Panc1 (cell line): ENCODE measurements at regions not wholly inside any gene's neighbourhood (a gene's known extent, or its start where the extent isn't known, plus 50 kb on each side); places are given as distances from the start of the nearest gene placed in this dataset.

ENCODE experiments used
- ATAC-seq: fragments of 200-7000 bp; cut with Tn5 transposase; 2 replicates; pipeline ENCODE4 v1.9.1; 2020; ENCODE audit warnings: mild to moderate bottlenecking, moderate library complexity
- BruUV-seq: library from RNA; stranded (reverse); fragments of 400-500 nt; replicated peaks from 2 replicates; lab custom pipeline; 2021; lab: Mats Ljungman, UMichigan
- CTCF ChIA-PET: fragments of 300-600 bp; sonication (Branson Sonifier 250); formaldehyde crosslinking; loops from one replicate; lab custom pipeline; 2022; ENCODE audit warnings: antibody characterized with exemption; lab: Charles Lee
- POLR2A ChIA-PET: fragments of 300-600 bp; sonication (Branson Sonifier 250); formaldehyde crosslinking; loops from one replicate; lab custom pipeline; 2022; ENCODE audit warnings: antibody characterized with exemption; lab: Charles Lee
- DNase-seq: peaks from one replicate; pipeline ENCODE4 v3.0.0-alpha.2; 2010; ENCODE audit warnings: low read depth, low spot score
- H3K27ac ChIP-seq: 2 replicates; pipeline ENCODE4 v1.5.1; 2011; ENCODE audit warnings: mild to moderate bottlenecking, low read length, inconsistent platforms
- H3K27me3 ChIP-seq: fragments of 200-500 bp; sonication (Bioruptor generic); 2 replicates; pipeline ENCODE4 v1.6.0; 2014; ENCODE audit warnings: low read length, inconsistent platforms; ENCODE audit not compliant: control insufficient read depth, insufficient read depth
- H3K36me3 ChIP-seq: fragments of 200-500 bp; sonication (Bioruptor generic); 2 replicates; pipeline ENCODE4 v1.5.1; 2014; ENCODE audit warnings: inconsistent platforms, mild to moderate bottlenecking, low read length, moderate library complexity; ENCODE audit not compliant: control insufficient read depth, insufficient read depth
- H3K4me1 ChIP-seq: 2 replicates; pipeline ENCODE4 v1.5.1; 2011; ENCODE audit warnings: inconsistent platforms, mild to moderate bottlenecking, low read length, moderate library complexity; ENCODE audit not compliant: control insufficient read depth, insufficient read depth
- H3K4me3 ChIP-seq, 2 experiments: 2 replicates each; pipeline ENCODE4 v1.5.1; 2011 to 2012; ENCODE audit warnings: low read depth in 2 of 2, low read length in 2 of 2, mild to moderate bottlenecking in 2 of 2, inconsistent platforms in 1 of 2, moderate library complexity in 1 of 2
- H3K9me3 ChIP-seq: fragments of 200-500 bp; sonication (Bioruptor generic); 2 replicates; pipeline ENCODE4 v1.5.1; 2014; ENCODE audit warnings: low read depth, mild to moderate bottlenecking, inconsistent platforms, low read length, moderate library complexity; ENCODE audit not compliant: control insufficient read depth, insufficient read depth
- POLR2AphosphoS5 ChIP-seq: IDR thresholded peaks from 2 replicates; pipeline ENCODE4 v1.6.1; 2012; ENCODE audit warnings: mild to moderate bottlenecking, low read depth, low read length, moderate library complexity
- SIN3A ChIP-seq: IDR thresholded peaks from 2 replicates; pipeline ENCODE4 v1.6.1; 2012; ENCODE audit warnings: low read depth, mild to moderate bottlenecking, low read length, moderate library complexity, borderline replicate concordance; ENCODE audit not compliant: insufficient read depth
- TCF7L2 ChIP-seq: IDR thresholded peaks from 2 replicates; pipeline ENCODE4 v1.6.1; 2011; ENCODE audit warnings: mild to moderate bottlenecking, low read depth, low read length, inconsistent platforms
- in situ Hi-C: cut with HindIII; loops from 2 replicates; pipeline ENCODE4 v1.10.0; 2016; ENCODE audit warnings: low sequenced_read_pairs, low pct_unique_long_range_greater_than_20kb
- intact Hi-C: fragments of 100-400 bp; cut with micrococcal nuclease; formaldehyde crosslinking; loops from one replicate; pipeline ENCODE4 v1.10.0; 2022; ENCODE audit not compliant: unreplicated experiment
- TF ChIP-seq, protein P1 (sequence below): fragments of 450-650 bp; IDR thresholded peaks from 2 replicates; pipeline ENCODE4 v1.5.1; 2017; ENCODE audit warnings: mild to moderate bottlenecking
- TF ChIP-seq, protein P2 (sequence below), 2 experiments: IDR thresholded peaks; 2 replicates each; pipeline ENCODE4 v1.6.1; 2011 to 2012; ENCODE audit warnings: low read depth in 2 of 2, control low read depth in 1 of 2, low read length in 1 of 2, mild to moderate bottlenecking in 1 of 2, moderate library complexity in 1 of 2; ENCODE audit not compliant: insufficient read depth in 1 of 2

DNA sequence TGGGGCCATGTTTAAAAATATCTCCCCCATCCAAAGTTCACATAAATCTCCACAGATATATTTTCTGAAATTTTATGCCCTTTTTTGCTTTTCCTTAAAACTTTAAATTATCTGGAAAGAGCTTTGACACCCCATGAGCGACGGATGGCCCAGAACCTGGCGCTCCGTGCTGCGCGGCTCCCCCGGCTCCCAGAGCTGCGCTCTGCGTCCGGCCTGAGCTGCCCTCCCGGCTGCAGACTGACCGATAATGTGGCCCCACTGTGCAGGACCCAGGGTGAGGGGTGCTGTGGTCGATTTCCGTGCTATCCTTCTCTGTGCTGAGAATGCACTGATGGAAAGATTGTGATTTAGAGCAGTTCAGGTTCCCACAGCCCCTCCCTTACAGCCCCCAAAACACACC is 292.3 kb upstream of the IRX4 start:
- no peaks in the 10 kb centered on the region for H3K9me3 ChIP-seq
- no peak overlapping the region for H3K27ac ChIP-seq
- DNase-seq (no peak), ATAC-seq (no peak)
- intact Hi-C loops = no loop called here
- no peaks in the 10 kb centered on the region for H3K36me3 ChIP-seq
- no peak overlapping the region for H3K4me3 ChIP-seq
- CTCF ChIA-PET = no interaction called here
- BruUV-seq = no TSS peak
- TF ChIP-seq POLR2AphosphoS5 (no peak), TCF7L2 (no peak), SIN3A (no peak)
- TF ChIP-seq, protein P1, sequence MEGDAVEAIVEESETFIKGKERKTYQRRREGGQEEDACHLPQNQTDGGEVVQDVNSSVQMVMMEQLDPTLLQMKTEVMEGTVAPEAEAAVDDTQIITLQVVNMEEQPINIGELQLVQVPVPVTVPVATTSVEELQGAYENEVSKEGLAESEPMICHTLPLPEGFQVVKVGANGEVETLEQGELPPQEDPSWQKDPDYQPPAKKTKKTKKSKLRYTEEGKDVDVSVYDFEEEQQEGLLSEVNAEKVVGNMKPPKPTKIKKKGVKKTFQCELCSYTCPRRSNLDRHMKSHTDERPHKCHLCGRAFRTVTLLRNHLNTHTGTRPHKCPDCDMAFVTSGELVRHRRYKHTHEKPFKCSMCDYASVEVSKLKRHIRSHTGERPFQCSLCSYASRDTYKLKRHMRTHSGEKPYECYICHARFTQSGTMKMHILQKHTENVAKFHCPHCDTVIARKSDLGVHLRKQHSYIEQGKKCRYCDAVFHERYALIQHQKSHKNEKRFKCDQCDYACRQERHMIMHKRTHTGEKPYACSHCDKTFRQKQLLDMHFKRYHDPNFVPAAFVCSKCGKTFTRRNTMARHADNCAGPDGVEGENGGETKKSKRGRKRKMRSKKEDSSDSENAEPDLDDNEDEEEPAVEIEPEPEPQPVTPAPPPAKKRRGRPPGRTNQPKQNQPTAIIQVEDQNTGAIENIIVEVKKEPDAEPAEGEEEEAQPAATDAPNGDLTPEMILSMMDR = no peak
- TF ChIP-seq, protein P2, sequence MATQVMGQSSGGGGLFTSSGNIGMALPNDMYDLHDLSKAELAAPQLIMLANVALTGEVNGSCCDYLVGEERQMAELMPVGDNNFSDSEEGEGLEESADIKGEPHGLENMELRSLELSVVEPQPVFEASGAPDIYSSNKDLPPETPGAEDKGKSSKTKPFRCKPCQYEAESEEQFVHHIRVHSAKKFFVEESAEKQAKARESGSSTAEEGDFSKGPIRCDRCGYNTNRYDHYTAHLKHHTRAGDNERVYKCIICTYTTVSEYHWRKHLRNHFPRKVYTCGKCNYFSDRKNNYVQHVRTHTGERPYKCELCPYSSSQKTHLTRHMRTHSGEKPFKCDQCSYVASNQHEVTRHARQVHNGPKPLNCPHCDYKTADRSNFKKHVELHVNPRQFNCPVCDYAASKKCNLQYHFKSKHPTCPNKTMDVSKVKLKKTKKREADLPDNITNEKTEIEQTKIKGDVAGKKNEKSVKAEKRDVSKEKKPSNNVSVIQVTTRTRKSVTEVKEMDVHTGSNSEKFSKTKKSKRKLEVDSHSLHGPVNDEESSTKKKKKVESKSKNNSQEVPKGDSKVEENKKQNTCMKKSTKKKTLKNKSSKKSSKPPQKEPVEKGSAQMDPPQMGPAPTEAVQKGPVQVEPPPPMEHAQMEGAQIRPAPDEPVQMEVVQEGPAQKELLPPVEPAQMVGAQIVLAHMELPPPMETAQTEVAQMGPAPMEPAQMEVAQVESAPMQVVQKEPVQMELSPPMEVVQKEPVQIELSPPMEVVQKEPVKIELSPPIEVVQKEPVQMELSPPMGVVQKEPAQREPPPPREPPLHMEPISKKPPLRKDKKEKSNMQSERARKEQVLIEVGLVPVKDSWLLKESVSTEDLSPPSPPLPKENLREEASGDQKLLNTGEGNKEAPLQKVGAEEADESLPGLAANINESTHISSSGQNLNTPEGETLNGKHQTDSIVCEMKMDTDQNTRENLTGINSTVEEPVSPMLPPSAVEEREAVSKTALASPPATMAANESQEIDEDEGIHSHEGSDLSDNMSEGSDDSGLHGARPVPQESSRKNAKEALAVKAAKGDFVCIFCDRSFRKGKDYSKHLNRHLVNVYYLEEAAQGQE (IDR thresholded peaks at IDR 0.05; ENCODE audit: insufficient read depth in 1 of 2, low read depth in 2 of 2, low read length in 1 of 2) = no peak
- POLR2A ChIA-PET = no interaction called here
- in situ Hi-C loops = no loop called here
- no peaks in the 10 kb centered on the region for H3K4me1 ChIP-seq
- H3K27me3 ChIP-seq = peaks cover 4% of the 10 kb centered on the region; the same call in 1 of the 2 replicates

DNA sequence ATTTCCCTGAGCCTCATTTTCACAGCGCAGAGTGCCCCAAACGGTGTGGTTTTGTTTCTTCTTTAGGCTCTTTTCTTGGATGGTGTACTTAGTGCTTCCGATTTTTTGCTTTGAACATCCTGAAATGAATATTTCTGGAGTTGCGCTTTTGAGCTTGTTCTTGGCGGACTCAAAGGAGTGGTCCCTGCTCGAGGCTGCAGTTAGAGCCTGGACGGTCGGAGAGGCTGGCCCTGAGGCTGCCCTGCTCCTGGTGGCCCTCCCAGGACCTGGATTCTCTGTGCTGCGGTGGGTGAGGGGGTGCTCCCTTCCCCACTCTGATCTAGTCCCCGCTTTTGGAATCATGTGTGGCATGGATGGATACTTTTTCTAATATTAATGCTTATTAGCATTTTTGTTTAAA is 291.8 kb upstream of the IRX4 start:
- Histone ChIP-seq H3K9me3 (no peaks in the 10 kb centered on the region), H3K4me3 (no peak overlapping the region), H3K36me3 (no peaks in the 10 kb centered on the region), H3K27me3 (peaks cover 4% of the 10 kb centered on the region; the same call in 1 of the 2 replicates), H3K4me1 (no peaks in the 10 kb centered on the region), H3K27ac (no peak overlapping the region)
- DNase-seq (no peak), ATAC-seq (no peak)
- in situ Hi-C loops (no loop called here), intact Hi-C loops (no loop called here)
- POLR2A ChIA-PET = no interaction called here
- TF ChIP-seq SIN3A (no peak), POLR2AphosphoS5 (no peak), TCF7L2 (no peak)
- TF ChIP-seq, protein P2 (IDR thresholded peaks at IDR 0.05; ENCODE audit: insufficient read depth in 1 of 2, low read depth in 2 of 2, low read length in 1 of 2) = no peak
- TF ChIP-seq, protein P1 = no peak
- no TSS peak for BruUV-seq
- CTCF ChIA-PET = no interaction called here
